Gastrocnemius medialis (tissue), 4 donors: ENCODE measurements at regions not wholly inside any gene's neighbourhood (a gene's known extent, or its start where the extent isn't known, plus 50 kb on each side); places are given as distances from the start of the nearest gene placed in this dataset.

Experiments used
- POLR2A ChIP-seq, 2 donors: fragments of 450-650 bp; IDR thresholded peaks; one replicate each; pipeline ENCODE4 v1.6.1; 2017; ENCODE audit warnings: antibody characterized with exemption in 2 of 2, mild to moderate bottlenecking in 2 of 2, moderate library complexity in 2 of 2
- TF ChIP-seq, protein P1 (sequence below), 5 experiments: fragments of 450-650 bp in 3 of 5; fragments of 200-600 bp in 2 of 5; sonication (generic) in 2 of 5; IDR thresholded peaks in 4 of 5; conservative IDR thresholded peaks in 1 of 5; 1 replicate in 4 of 5; 2 replicates in 1 of 5; pipeline ENCODE4 v1.5.1; 2016 to 2019; ENCODE audit warnings: antibody characterized with exemption in 5 of 5, mild to moderate bottlenecking in 3 of 5, moderate library complexity in 3 of 5

DNA sequence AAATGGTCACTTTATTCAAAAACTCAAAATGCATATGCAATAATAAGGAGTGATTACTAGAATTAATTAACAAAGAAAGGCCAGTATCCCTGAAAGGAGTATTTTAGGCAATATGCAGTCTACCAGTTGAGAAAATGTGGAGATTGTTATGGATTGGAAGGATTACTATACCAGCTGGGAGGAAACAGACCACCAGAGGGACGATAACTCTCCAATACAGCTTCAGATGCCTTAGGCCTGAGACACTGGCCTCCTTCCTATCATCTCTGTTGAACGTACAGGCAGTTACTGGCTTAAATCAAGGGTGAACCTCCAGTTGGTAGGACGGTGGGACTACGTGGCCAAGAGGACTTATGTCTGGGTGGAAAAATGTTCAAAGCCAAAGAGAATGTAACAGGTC is 336.4 kb upstream of the EPHA4 start:
- TF ChIP-seq, protein P1, sequence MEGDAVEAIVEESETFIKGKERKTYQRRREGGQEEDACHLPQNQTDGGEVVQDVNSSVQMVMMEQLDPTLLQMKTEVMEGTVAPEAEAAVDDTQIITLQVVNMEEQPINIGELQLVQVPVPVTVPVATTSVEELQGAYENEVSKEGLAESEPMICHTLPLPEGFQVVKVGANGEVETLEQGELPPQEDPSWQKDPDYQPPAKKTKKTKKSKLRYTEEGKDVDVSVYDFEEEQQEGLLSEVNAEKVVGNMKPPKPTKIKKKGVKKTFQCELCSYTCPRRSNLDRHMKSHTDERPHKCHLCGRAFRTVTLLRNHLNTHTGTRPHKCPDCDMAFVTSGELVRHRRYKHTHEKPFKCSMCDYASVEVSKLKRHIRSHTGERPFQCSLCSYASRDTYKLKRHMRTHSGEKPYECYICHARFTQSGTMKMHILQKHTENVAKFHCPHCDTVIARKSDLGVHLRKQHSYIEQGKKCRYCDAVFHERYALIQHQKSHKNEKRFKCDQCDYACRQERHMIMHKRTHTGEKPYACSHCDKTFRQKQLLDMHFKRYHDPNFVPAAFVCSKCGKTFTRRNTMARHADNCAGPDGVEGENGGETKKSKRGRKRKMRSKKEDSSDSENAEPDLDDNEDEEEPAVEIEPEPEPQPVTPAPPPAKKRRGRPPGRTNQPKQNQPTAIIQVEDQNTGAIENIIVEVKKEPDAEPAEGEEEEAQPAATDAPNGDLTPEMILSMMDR (IDR thresholded peaks at IDR 0.05 in 4 of 5, conservative IDR thresholded peaks at IDR 0.05 in 1 of 5): no peak
- TF ChIP-seq POLR2A (IDR thresholded peaks at IDR 0.05): no peak
